IPS-NIHi11 (cell line): ENCODE measurements at regions not wholly inside any gene's neighbourhood (a gene's known extent, or its start where the extent isn't known, plus 50 kb on each side); places are given as distances from the start of the nearest gene placed in this dataset.
"Not testable (repeated sequence)": the region's sequence is repeated elsewhere in the genome, so short reads cannot be mapped to it uniquely, and the experiment has no call there.

Experiments used
- DNase-seq: peaks from one replicate; pipeline ENCODE4 v3.0.0; 2012; ENCODE audit warnings: mixed read lengths, low spot score

DNA sequence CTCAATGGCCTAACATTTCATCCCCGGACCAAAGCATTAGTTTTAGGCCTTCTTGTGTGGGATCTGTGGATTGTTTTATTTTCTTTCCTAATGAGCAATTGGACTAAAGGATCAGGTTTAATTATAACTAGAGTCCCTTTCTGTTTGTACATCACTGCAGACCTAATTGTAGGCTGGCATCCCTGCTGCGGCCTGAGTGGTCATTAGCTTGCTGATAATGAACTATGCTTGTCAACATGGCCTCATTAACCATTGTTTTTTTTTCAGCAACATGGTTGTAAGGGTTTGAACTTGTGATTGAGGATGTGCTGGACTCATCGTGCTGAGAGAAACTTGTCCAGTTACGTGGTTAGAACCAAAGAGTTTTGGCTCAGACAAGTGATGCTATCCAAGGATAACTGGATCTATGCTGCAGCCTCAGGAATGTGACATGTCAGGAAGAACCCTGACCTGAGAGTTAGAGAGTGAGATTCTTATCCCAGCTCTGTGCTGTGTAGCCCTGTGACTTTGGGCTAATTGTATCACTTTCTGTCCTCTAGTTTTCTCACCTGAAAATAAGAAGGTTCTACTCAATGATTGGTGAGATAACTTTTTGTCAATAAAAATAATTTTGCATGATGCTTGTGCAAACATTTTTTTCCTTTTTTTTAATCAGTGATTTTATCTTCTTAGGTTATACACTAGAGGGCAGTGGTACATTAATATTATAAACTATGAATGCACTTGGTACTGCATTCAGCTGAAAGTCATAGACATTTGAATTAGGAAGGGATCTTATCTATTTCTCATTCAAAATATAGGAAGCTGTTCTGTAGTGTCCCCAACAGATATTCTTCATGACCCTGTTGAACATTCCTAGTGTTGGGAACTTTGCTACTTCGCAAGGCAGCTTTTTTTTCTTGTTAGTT lies 140.9 kb downstream of the RNF144B start:
- no peak for DNase-seq

- no peak for DNase-seq
Measured at GRCh38 chr6:18530201-18530600, 143.1 kb downstream of the RNF144B start.

GRCh38 chr6:18532139-18532538 lies 145.0 kb downstream of the RNF144B start:
- DNase-seq, result no peak

GRCh38 chr6:18533793-18534192 lies 146.6 kb downstream of the RNF144B start:
- DNase-seq, result peak; percentile 40

DNA sequence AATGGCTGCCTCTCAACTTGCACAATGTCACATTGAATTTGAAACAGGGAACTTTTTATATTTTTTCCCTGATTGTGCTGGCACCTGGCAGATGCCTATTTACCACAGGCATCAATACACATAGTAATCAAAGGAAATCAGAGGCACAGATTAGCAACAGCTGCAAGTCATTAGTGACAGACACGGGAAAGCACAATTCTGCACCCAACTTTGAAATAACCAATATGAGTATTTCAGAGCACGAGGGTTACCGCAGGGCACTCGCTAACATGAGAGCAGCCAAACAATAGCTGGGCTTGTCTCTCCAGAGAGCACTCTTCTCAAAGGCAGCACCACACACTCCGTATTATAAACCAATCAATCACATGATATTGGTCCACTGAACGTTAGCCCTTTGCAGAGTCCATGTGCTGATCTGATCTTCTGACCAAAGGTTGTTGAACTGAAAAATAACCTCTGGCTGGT lies 149.5 kb downstream of the RNF144B start:
- DNase-seq, result no peak

DNA sequence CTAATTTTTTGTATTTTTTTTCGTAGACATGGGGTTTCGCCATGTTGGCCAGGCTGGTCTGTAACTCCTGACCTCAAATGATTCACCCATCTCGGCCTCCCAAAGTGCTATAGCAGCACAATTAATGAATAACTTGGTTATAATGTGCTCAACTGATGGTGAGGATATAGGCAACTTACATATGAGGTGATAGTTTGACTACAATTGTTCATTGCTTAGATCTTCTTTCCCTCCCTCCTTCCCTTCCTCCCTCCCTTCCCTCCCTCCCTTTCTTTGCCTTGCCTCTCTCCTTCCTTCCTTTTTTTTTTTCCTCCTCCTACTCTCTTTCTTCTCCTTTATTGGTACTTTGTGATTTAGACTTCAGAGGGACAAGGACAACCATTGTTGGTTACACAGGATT lies 151.2 kb downstream of the RNF144B start:
- no peak for DNase-seq

DNA sequence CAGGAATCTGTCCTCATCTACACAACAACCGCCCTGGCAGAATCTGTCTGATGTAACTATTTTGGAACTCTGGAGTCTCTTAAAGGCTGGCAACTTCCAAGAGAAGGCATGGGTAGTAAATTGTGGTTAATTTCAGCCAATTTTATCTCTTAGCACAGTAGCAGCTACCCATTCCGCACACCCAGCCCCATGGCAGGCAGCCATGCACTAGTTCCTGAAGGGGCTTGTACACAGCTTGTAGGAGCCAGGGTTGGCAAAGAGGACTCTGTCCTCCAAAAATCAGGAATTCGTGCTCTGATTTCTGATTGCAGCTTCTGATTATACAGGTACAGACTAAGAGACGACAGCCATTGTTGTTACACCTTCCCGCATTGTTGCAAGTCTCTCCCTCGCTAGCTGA lies 155.9 kb downstream of the RNF144B start:
- DNase-seq, result no peak

DNA sequence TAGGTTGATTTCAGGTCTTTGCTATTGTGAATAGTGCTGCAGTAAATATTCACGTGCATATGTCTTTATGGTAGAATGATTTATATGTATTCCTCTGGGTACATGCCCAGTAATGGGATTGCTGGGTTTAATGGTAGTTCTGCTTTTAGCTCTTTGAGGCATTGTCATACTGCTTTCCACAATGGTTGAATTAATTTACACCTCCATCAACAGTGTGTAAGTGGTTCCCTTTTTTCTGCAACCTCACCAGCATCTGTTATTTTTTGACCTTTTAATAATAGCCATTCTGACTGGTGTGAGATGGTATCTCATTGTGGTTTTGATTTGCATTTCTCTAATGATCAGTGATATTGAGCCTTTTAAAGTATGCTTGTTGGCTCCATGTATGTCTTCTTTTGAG lies 158.0 kb downstream of the RNF144B start:
- DNase-seq, result not testable (repeated sequence)

- no peak for DNase-seq
Measured at GRCh38 chr6:18545726-18546125, 158.6 kb downstream of the RNF144B start.

DNA sequence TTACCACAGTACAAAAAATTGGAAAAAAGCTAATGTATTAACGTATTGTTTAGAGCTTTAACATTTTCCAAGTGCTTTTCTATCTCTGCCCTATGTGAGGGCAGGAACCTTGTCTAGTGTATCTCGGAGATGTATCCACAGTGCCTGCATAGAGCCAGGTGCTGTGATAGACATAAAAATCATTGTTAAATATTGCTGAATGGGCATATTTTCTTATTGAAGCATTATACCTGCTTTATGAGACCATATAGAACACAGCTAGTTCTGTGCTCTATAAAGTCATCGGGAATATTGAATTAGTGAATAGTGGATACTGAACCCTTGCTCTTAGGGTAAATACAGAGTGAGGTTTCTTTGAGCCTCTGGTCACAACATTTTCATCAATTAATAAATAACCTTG lies 163.0 kb downstream of the RNF144B start:
- no peak for DNase-seq

- DNase-seq, result no peak
Measured at GRCh38 chr6:18551228-18551627, 164.1 kb downstream of the RNF144B start.

- no peak for DNase-seq
Measured at GRCh38 chr6:18555750-18556149, 168.6 kb downstream of the RNF144B start.

DNA sequence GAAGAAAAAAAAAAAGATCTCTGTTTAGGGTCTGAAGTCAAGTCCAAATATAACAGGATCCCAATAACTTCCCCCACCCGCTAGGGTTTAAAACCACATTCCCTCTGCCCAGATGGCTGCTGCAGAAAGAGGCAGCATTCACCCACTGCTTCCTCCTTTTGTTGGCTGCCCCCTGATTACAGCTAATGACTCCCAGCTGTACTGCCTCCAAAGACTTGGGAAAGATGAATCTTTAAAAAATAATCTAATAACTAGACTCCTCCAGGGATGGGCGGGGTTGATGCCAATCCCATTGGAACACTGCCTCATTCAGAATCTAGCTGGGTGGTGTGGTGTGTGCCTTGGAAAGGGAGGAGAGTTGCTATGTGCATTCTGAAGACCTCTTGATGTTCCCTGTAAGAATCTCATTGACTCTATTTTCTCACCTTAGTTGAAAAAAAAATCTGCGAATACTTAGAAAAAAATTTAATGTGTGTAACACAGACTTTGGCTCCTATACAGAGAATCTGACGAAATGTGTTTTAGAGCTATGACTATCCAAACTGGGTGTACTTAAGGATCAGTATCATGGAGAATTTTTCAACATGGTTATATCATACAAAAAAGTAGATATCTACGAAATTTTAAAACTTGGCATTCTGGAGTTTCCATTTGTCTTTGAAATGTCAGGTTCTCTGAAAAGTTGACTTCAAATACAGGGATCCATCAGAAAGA lies 174.0 kb downstream of the RNF144B start:
- DNase-seq, result no peak

GRCh38 chr6:18562726-18563125 lies 175.6 kb downstream of the RNF144B start:
- DNase-seq, result no peak

DNA sequence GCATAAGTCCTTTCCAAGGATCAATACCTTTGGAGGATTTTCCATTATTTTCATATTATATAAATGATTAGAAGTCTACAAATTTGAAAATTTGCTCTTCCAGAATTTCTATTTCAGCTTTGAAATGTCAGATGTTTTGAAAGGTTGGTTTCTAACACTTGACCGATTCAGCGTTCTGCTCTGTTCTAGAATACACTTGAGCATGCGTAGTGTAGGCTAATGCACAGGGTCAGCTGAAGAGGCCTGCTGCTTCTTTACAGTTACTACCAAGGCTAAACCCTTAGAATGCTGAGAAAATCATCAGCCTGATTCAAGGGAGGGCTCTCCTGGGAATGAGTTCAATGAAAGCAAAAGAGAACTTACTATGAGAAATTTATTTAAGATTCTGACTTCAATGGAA lies 177.6 kb downstream of the RNF144B start:
- DNase-seq, result no peak

DNA sequence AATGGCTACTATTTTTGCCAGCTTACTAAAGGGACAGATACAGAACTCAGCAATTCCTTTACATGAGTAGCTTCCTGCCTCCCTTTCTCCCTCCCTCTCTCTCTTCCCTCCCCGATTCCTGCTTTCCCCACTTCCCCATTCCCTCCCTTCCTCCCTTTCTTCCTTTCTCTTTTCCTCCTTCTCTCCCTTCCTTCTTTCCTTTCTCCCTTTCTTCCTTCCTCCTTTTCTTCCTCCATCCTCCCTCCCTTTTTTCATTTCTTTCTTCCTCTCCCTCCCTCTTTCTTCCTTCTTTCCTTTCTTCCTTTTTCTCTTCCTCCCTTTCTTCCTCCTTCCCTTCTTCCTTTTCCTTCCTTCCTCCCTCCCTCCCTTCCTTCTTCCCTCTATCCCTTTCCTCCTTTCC lies 178.1 kb downstream of the RNF144B start:
- DNase-seq, result no peak

DNA sequence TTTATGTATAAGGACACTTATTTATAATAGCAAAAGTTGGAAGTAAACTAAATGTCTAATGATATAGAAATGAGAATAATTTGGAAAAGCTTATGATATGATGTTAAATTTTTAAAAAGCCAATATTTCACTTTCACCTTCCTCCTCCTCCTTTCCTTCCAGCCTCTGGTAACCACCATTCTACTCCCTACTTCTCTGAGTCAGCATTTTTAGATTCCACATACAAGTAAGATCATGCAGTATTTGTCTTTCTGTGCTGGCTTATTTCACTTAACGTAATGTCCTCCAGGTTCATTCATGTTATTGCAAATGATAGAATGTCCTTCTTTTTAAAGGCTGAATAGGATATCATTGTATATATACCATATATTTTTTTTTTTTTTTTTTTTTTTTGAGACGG lies 180.2 kb downstream of the RNF144B start:
- no peak for DNase-seq

GRCh38 chr6:18577491-18577890 lies 190.3 kb downstream of the RNF144B start:
- no peak for DNase-seq

GRCh38 chr6:18579166-18579565 lies 192.0 kb downstream of the RNF144B start:
- DNase-seq, result no peak

DNA sequence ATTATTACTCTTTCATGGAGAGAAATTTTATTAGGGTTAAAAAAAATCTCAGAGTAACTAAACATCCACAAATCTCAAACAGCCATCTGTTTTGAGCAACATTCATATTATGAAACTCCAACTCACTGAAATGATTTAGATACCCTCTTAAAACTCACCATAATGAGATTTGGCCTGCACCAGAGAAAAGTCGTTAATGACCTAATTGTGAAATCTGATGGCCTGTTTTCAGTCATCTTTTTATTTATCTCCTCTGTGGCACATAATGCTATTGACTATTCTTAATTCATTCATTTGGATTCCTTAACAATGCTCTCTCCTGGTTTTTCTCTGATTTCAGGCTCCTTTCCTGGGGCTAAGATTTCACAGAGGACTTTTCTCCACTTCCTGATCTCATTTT lies 192.7 kb downstream of the RNF144B start:
- DNase-seq, result no peak

- DNase-seq, result no peak
Measured at GRCh38 chr6:18584372-18584771, 197.2 kb downstream of the RNF144B start.

DNA sequence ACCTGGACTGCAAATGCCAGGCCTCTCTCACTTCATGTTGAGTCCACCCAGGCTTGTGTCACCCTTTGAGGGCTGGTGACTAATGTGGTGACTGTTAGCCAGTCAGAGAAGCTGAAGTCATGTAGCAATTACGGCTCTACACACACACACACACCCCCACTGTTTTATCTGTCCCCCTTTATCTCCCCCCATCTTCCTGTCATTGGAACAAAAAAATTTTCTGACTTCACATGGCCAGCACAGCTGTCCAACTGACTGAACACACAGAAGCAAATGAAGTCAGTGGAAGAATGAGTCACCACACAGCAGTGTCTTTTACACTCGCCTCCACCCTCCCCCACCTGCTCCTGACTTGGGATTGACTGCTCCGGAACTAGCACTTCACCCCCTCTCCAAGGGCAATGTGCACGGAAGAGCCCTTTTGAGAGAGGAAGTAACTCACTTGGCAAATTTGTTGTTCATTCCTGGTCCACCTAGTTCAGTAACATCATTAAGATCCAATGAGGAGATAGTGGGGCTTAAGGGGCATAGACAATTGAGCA lies 198.0 kb downstream of the RNF144B start:
- peak; percentile 13 for DNase-seq

- no peak for DNase-seq
Measured at GRCh38 chr6:18586133-18586532, 199.0 kb downstream of the RNF144B start.
